ENCODE measurements at regions not wholly inside any gene's neighbourhood (a gene's known extent, or its start where the extent isn't known, plus 50 kb on each side); places are given as distances from the start of the nearest gene placed in this dataset.

DNA sequence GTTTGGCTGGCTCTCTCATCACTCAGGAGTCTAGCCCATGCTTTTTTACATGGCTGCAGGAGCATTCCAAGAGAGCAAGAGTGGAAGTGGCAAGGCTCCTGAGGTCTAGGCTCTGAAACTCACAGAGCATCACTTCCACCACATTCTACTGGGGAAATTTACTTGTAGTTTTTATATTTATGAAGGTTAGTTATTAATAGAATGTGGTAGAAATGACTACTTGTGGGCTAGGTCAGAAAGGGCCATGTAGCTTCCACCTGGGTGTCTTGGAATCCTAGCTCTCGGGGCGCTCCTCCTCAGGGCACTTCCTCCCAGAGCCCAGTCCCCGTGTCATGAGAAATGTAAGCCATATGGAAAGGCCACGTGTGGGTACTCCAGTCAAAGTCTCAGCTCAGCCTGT is 127.0 kb upstream of the CASK start:
- TF ChIP-seq POLR2A (IDR thresholded peaks at IDR 0.05) = no peak
- TF ChIP-seq, protein P1, sequence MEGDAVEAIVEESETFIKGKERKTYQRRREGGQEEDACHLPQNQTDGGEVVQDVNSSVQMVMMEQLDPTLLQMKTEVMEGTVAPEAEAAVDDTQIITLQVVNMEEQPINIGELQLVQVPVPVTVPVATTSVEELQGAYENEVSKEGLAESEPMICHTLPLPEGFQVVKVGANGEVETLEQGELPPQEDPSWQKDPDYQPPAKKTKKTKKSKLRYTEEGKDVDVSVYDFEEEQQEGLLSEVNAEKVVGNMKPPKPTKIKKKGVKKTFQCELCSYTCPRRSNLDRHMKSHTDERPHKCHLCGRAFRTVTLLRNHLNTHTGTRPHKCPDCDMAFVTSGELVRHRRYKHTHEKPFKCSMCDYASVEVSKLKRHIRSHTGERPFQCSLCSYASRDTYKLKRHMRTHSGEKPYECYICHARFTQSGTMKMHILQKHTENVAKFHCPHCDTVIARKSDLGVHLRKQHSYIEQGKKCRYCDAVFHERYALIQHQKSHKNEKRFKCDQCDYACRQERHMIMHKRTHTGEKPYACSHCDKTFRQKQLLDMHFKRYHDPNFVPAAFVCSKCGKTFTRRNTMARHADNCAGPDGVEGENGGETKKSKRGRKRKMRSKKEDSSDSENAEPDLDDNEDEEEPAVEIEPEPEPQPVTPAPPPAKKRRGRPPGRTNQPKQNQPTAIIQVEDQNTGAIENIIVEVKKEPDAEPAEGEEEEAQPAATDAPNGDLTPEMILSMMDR (IDR thresholded peaks at IDR 0.05) = no peak
